Skeletal muscle satellite cell (primary cell): ENCODE measurements at regions not wholly inside any gene's neighbourhood (a gene's known extent, or its start where the extent isn't known, plus 50 kb on each side); places are given as distances from the start of the nearest gene placed in this dataset.

Source experiments
- H3K27me3 ChIP-seq: 2 replicates; pipeline ENCODE4 v1.7.0; 2013; ENCODE audit warnings: low read length; ENCODE audit not compliant: control insufficient read depth, insufficient read depth
- H3K36me3 ChIP-seq: 2 replicates; pipeline ENCODE4 v1.7.0; 2013; ENCODE audit warnings: mild to moderate bottlenecking, control low read depth, low read length; ENCODE audit not compliant: insufficient read depth
- H3K4me1 ChIP-seq: 2 replicates; pipeline ENCODE4 v1.7.0; 2013; ENCODE audit warnings: low read length; ENCODE audit not compliant: control insufficient read depth, insufficient read depth
- H3K4me2 ChIP-seq: 2 replicates; pipeline ENCODE4 v1.7.0; 2013; ENCODE audit warnings: mild to moderate bottlenecking, low read length
- H3K4me3 ChIP-seq: 2 replicates; pipeline ENCODE4 v1.7.0; 2013; ENCODE audit warnings: low read length
- H3K9ac ChIP-seq: 2 replicates; pipeline ENCODE4 v1.7.0; 2013; ENCODE audit warnings: mild to moderate bottlenecking, low read depth, low read length, moderate library complexity
- H3K9me3 ChIP-seq: replicated peaks from 2 replicates; pipeline ENCODE4 v1.7.0; 2013; ENCODE audit warnings: mild to moderate bottlenecking, control low read depth, low read length

GRCh38 chr16:58933186-58933585 lies 199.1 kb upstream of the GOT2 start:
- no peaks in the 10 kb centered on the region for H3K36me3 ChIP-seq
- H3K9ac ChIP-seq = no peak overlapping the region
- H3K4me3 ChIP-seq = no peak overlapping the region
- no peak overlapping the region for H3K4me2 ChIP-seq
- no peaks in the 10 kb centered on the region for H3K4me1 ChIP-seq
- no peaks in the 10 kb centered on the region for H3K9me3 ChIP-seq
- H3K27me3 ChIP-seq = no peaks in the 10 kb centered on the region

- Histone ChIP-seq H3K9me3 (no peaks in the 10 kb centered on the region), H3K4me3 (no peak overlapping the region), H3K9ac (no peak overlapping the region), H3K27me3 (no peaks in the 10 kb centered on the region), H3K4me2 (no peak overlapping the region), H3K4me1 (no peaks in the 10 kb centered on the region), H3K36me3 (no peaks in the 10 kb centered on the region)
Measured at GRCh38 chr16:58931436-58931835, 197.3 kb upstream of the GOT2 start.

GRCh38 chr16:58923094-58923493 lies 189.0 kb upstream of the GOT2 start:
- Histone ChIP-seq H3K4me1 (no peaks in the 10 kb centered on the region), H3K4me2 (no peak overlapping the region), H3K36me3 (no peaks in the 10 kb centered on the region), H3K4me3 (no peak overlapping the region), H3K9me3 (no peaks in the 10 kb centered on the region), H3K9ac (no peak overlapping the region), H3K27me3 (no peaks in the 10 kb centered on the region)

GRCh38 chr16:58913456-58913855 lies 179.3 kb upstream of the GOT2 start:
- Histone ChIP-seq H3K4me1 (no peaks in the 10 kb centered on the region), H3K4me2 (no peak overlapping the region), H3K9me3 (no peaks in the 10 kb centered on the region), H3K4me3 (no peak overlapping the region), H3K36me3 (no peaks in the 10 kb centered on the region), H3K27me3 (no peaks in the 10 kb centered on the region), H3K9ac (no peak overlapping the region)

GRCh38 chr16:58912571-58912970 lies 178.5 kb upstream of the GOT2 start:
- no peak overlapping the region for H3K9ac ChIP-seq
- no peaks in the 10 kb centered on the region for H3K4me1 ChIP-seq
- H3K4me3 ChIP-seq = no peak overlapping the region
- no peaks in the 10 kb centered on the region for H3K9me3 ChIP-seq
- H3K36me3 ChIP-seq = no peaks in the 10 kb centered on the region
- no peak overlapping the region for H3K4me2 ChIP-seq
- H3K27me3 ChIP-seq = no peaks in the 10 kb centered on the region

- no peaks in the 10 kb centered on the region for H3K27me3 ChIP-seq
- H3K9ac ChIP-seq = no peak overlapping the region
- H3K36me3 ChIP-seq = no peaks in the 10 kb centered on the region
- H3K4me2 ChIP-seq = no peak overlapping the region
- no peaks in the 10 kb centered on the region for H3K4me1 ChIP-seq
- no peaks in the 10 kb centered on the region for H3K9me3 ChIP-seq
- no peak overlapping the region for H3K4me3 ChIP-seq
Measured at GRCh38 chr16:58906981-58907715, 173.0 kb upstream of the GOT2 start.

- no peak overlapping the region for H3K9ac ChIP-seq
- no peaks in the 10 kb centered on the region for H3K36me3 ChIP-seq
- H3K9me3 ChIP-seq = no peaks in the 10 kb centered on the region
- no peak overlapping the region for H3K4me3 ChIP-seq
- H3K4me2 ChIP-seq = no peak overlapping the region
- H3K27me3 ChIP-seq = no peaks in the 10 kb centered on the region
- H3K4me1 ChIP-seq = no peaks in the 10 kb centered on the region
Measured at GRCh38 chr16:58904291-58904690, 170.2 kb upstream of the GOT2 start.

- H3K36me3 ChIP-seq = no peaks in the 10 kb centered on the region
- no peaks in the 10 kb centered on the region for H3K9me3 ChIP-seq
- H3K9ac ChIP-seq = no peak overlapping the region
- no peaks in the 10 kb centered on the region for H3K4me1 ChIP-seq
- no peaks in the 10 kb centered on the region for H3K27me3 ChIP-seq
- no peak overlapping the region for H3K4me3 ChIP-seq
- H3K4me2 ChIP-seq = no peak overlapping the region
Measured at GRCh38 chr16:58889516-58889915, 155.4 kb upstream of the GOT2 start.

GRCh38 chr16:58885528-58886170 lies 151.5 kb upstream of the GOT2 start:
- H3K4me1 ChIP-seq = no peaks in the 10 kb centered on the region
- no peak overlapping the region for H3K4me2 ChIP-seq
- H3K9ac ChIP-seq = no peak overlapping the region
- no peaks in the 10 kb centered on the region for H3K9me3 ChIP-seq
- H3K27me3 ChIP-seq = no peaks in the 10 kb centered on the region
- H3K4me3 ChIP-seq = no peak overlapping the region
- H3K36me3 ChIP-seq = no peaks in the 10 kb centered on the region

GRCh38 chr16:58884141-58884540 lies 150.0 kb upstream of the GOT2 start:
- Histone ChIP-seq H3K9ac (no peak overlapping the region), H3K4me1 (no peaks in the 10 kb centered on the region), H3K4me2 (no peak overlapping the region), H3K36me3 (no peaks in the 10 kb centered on the region), H3K9me3 (no peaks in the 10 kb centered on the region), H3K4me3 (no peak overlapping the region), H3K27me3 (no peaks in the 10 kb centered on the region)

GRCh38 chr16:58883131-58883530 lies 149.0 kb upstream of the GOT2 start:
- Histone ChIP-seq H3K9ac (no peak overlapping the region), H3K9me3 (no peaks in the 10 kb centered on the region), H3K4me2 (no peak overlapping the region), H3K4me3 (no peak overlapping the region), H3K4me1 (no peaks in the 10 kb centered on the region), H3K27me3 (no peaks in the 10 kb centered on the region), H3K36me3 (no peaks in the 10 kb centered on the region)

GRCh38 chr16:58882292-58882691 lies 148.2 kb upstream of the GOT2 start:
- H3K9me3 ChIP-seq = no peaks in the 10 kb centered on the region
- no peaks in the 10 kb centered on the region for H3K36me3 ChIP-seq
- H3K9ac ChIP-seq = no peak overlapping the region
- H3K4me1 ChIP-seq = no peaks in the 10 kb centered on the region
- no peak overlapping the region for H3K4me3 ChIP-seq
- H3K4me2 ChIP-seq = no peak overlapping the region
- H3K27me3 ChIP-seq = no peaks in the 10 kb centered on the region
